Smooth muscle cell (in vitro differentiated cells): ENCODE measurements at regions not wholly inside any gene's neighbourhood (a gene's known extent, or its start where the extent isn't known, plus 50 kb on each side); places are given as distances from the start of the nearest gene placed in this dataset.

Experiments used
- DNase-seq: peaks from one replicate; lab custom pipeline; 2025; ENCODE audit not compliant: unreplicated experiment; lab: John Stamatoyannopoulos, UW
- H2AFZ ChIP-seq: fragments of 200-600 bp; sonication (generic); 2 replicates; pipeline ENCODE4 v1.6.0; 2016; ENCODE audit warnings: antibody characterized with exemption, low read depth, mild to moderate bottlenecking
- H3F3A ChIP-seq: fragments of 200-600 bp; sonication (generic); 2 replicates; pipeline ENCODE4 v1.6.0; 2017; ENCODE audit warnings: antibody characterized with exemption, low read depth
- H3K27ac ChIP-seq: fragments of 200-600 bp; sonication (generic); 2 replicates; pipeline ENCODE4 v1.5.1; 2016; ENCODE audit warnings: low read depth, mild to moderate bottlenecking
- H3K27me3 ChIP-seq: fragments of 200-600 bp; sonication (generic); 2 replicates; pipeline ENCODE4 v1.6.1; 2016; ENCODE audit warnings: low read depth, mild to moderate bottlenecking
- H3K36me3 ChIP-seq: fragments of 200-600 bp; sonication (generic); 2 replicates; pipeline ENCODE4 v1.5.1; 2016; ENCODE audit warnings: low read depth
- H3K4me1 ChIP-seq: fragments of 200-600 bp; sonication (generic); 2 replicates; pipeline ENCODE4 v1.5.1; 2016; ENCODE audit warnings: low read depth
- H3K4me2 ChIP-seq: fragments of 200-600 bp; sonication (generic); 2 replicates; pipeline ENCODE4 v1.6.0; 2016; ENCODE audit warnings: mild to moderate bottlenecking
- H3K4me3 ChIP-seq: fragments of 200-600 bp; sonication (generic); 2 replicates; pipeline ENCODE4 v1.5.1; 2016; ENCODE audit warnings: mild to moderate bottlenecking
- H3K79me2 ChIP-seq: fragments of 200-600 bp; sonication (generic); 2 replicates; pipeline ENCODE4 v1.6.0; 2016; ENCODE audit warnings: low read depth, mild to moderate bottlenecking
- H3K9ac ChIP-seq: fragments of 200-600 bp; sonication (generic); 2 replicates; pipeline ENCODE4 v1.6.0; 2016; ENCODE audit warnings: low read depth
- H3K9me3 ChIP-seq: fragments of 200-600 bp; sonication (generic); replicated peaks from 2 replicates; pipeline ENCODE4 v1.5.1; 2016; ENCODE audit warnings: low read depth
- H4K20me1 ChIP-seq: fragments of 200-600 bp; sonication (generic); 2 replicates; pipeline ENCODE4 v1.6.0; 2016; ENCODE audit warnings: low read depth
- CTCF ChIP-seq: fragments of 200-600 bp; sonication (generic); IDR thresholded peaks from 2 replicates; pipeline ENCODE4 v1.5.1; 2017; ENCODE audit warnings: borderline replicate concordance, mild to moderate bottlenecking, antibody characterized with exemption; ENCODE audit not compliant: insufficient read depth, poor library complexity, severe bottlenecking
- WGBS: methylation state at CpG from one replicate; pipeline ENCODE4 v1.1.7; 2016; ENCODE audit warnings: low lambda C conversion rate; 5-methylcytosine and 5-hydroxymethylcytosine counted together

GRCh38 chr15:94665676-94666441 is 434.5 kb downstream of the MCTP2 start:
- no peak overlapping the region for H3K27ac ChIP-seq
- peaks cover 23% of the 10 kb centered on the region for H3K27me3 ChIP-seq
- H3K4me1 ChIP-seq: no peaks in the 10 kb centered on the region
- DNase-seq: no peak
- no peaks in the 10 kb centered on the region for H3K36me3 ChIP-seq
- H4K20me1 ChIP-seq: no peaks in the 10 kb centered on the region
- no peaks in the 10 kb centered on the region for H3K9me3 ChIP-seq
- no peaks in the 10 kb centered on the region for H3F3A ChIP-seq
- no peak overlapping the region for H3K4me3 ChIP-seq
- no peak overlapping the region for H3K9ac ChIP-seq
- H2AFZ ChIP-seq: no peak overlapping the region
- WGBS: 93% methylated on average over 7 of the region's 7 CpGs
- TF ChIP-seq CTCF: no peak
- H3K79me2 ChIP-seq: no peaks in the 10 kb centered on the region
- no peak overlapping the region for H3K4me2 ChIP-seq

GRCh38 chr15:94666553-94666952 is 435.2 kb downstream of the MCTP2 start:
- no peak for DNase-seq
- Histone ChIP-seq H3K4me1 (no peaks in the 10 kb centered on the region), H3K79me2 (no peaks in the 10 kb centered on the region), H3K36me3 (no peaks in the 10 kb centered on the region), H3F3A (no peaks in the 10 kb centered on the region), H3K4me2 (no peak overlapping the region), H2AFZ (no peak overlapping the region), H3K4me3 (no peak overlapping the region), H3K9me3 (no peaks in the 10 kb centered on the region), H3K27ac (no peak overlapping the region), H3K27me3 (peaks cover 18% of the 10 kb centered on the region), H4K20me1 (no peaks in the 10 kb centered on the region), H3K9ac (no peak overlapping the region)
- TF ChIP-seq CTCF: no peak
- 85% methylated on average over 5 of the region's 5 CpGs for WGBS

GRCh38 chr15:94667109-94667508 is 435.7 kb downstream of the MCTP2 start:
- Histone ChIP-seq H3F3A (no peaks in the 10 kb centered on the region), H3K4me2 (no peak overlapping the region), H3K9me3 (no peaks in the 10 kb centered on the region), H3K27ac (no peak overlapping the region), H3K4me3 (no peak overlapping the region), H3K9ac (no peak overlapping the region), H2AFZ (no peak overlapping the region), H4K20me1 (no peaks in the 10 kb centered on the region), H3K79me2 (no peaks in the 10 kb centered on the region), H3K36me3 (no peaks in the 10 kb centered on the region), H3K27me3 (peaks cover 18% of the 10 kb centered on the region), H3K4me1 (peaks cover 2% of the 10 kb centered on the region)
- 100% methylated on average over 5 of the region's 5 CpGs for WGBS
- DNase-seq: no peak
- no peak for TF ChIP-seq CTCF
